PC-3 (cell line): ENCODE measurements at regions not wholly inside any gene's neighbourhood (a gene's known extent, or its start where the extent isn't known, plus 50 kb on each side); places are given as distances from the start of the nearest gene placed in this dataset.

Source experiments
- ATAC-seq: fragments of 200-7000 bp; cut with Tn5 transposase; 2 replicates; pipeline ENCODE4 v1.9.1; 2020; ENCODE audit warnings: mild to moderate bottlenecking, moderate library complexity
- BruUV-seq: library from RNA; stranded (reverse); fragments of 400-500 nt; replicated peaks from 2 replicates; lab custom pipeline; 2021; lab: Mats Ljungman, UMichigan
- CTCF ChIA-PET: fragments of 300-600 bp; sonication (Branson Sonifier 250); formaldehyde crosslinking; loops from one replicate; lab custom pipeline; 2022; ENCODE audit warnings: antibody characterized with exemption; lab: Charles Lee
- POLR2A ChIA-PET: fragments of 300-600 bp; sonication (Branson Sonifier 250); formaldehyde crosslinking; loops from one replicate; lab custom pipeline; 2022; ENCODE audit warnings: antibody characterized with exemption; ENCODE audit not compliant: unreplicated experiment; lab: Charles Lee
- DNase-seq: peaks from one replicate; pipeline ENCODE4 v3.0.0-alpha.2; 2015
- H2AFZ ChIP-seq: fragments of 300-600 bp; sonication (generic); 2 replicates; pipeline ENCODE4 v1.6.0; 2016; ENCODE audit warnings: antibody characterized with exemption, low read length
- H3F3A ChIP-seq: fragments of 300-600 bp; sonication (generic); one replicate; pipeline ENCODE4 v1.6.0; 2017; ENCODE audit warnings: antibody characterized with exemption, low read length, control low read depth, mild to moderate bottlenecking; ENCODE audit not compliant: unreplicated experiment
- H3K27ac ChIP-seq: fragments of 300-600 bp; sonication (generic); 2 replicates; pipeline ENCODE4 v1.5.1; 2016; ENCODE audit warnings: mild to moderate bottlenecking, low read length
- H3K27me3 ChIP-seq: fragments of 300-600 bp; sonication (generic); 2 replicates; pipeline ENCODE4 v1.6.1; 2016; ENCODE audit warnings: low read length, mixed read lengths
- H3K36me3 ChIP-seq: fragments of 300-600 bp; sonication (generic); 2 replicates; pipeline ENCODE4 v1.6.1; 2016; ENCODE audit warnings: low read depth, mixed run types, low read length, mixed read lengths
- H3K4me1 ChIP-seq: fragments of 300-600 bp; sonication (generic); 2 replicates; pipeline ENCODE4 v1.5.1; 2016; ENCODE audit warnings: low read length; ENCODE audit not compliant: insufficient read depth
- H3K4me2 ChIP-seq: fragments of 300-600 bp; sonication (generic); 2 replicates; pipeline ENCODE4 v1.6.0; 2016; ENCODE audit warnings: low read length
- H3K4me3 ChIP-seq: fragments of 300-600 bp; sonication (generic); 2 replicates; pipeline ENCODE4 v1.5.1; 2016; ENCODE audit warnings: mild to moderate bottlenecking, low read length, mixed read lengths
- H3K79me2 ChIP-seq: fragments of 300-600 bp; sonication (generic); 2 replicates; pipeline ENCODE4 v1.6.1; 2017; ENCODE audit warnings: low read length, mixed read lengths
- H3K9ac ChIP-seq: fragments of 300-600 bp; sonication (generic); 2 replicates; pipeline ENCODE4 v1.6.0; 2016; ENCODE audit warnings: mild to moderate bottlenecking, low read length
- H3K9me2 ChIP-seq: fragments of 300-600 bp; sonication (generic); replicated peaks from 2 replicates; pipeline ENCODE4 v1.6.1; 2016; ENCODE audit warnings: mixed run types, low read length, mixed read lengths
- H3K9me3 ChIP-seq: fragments of 300-600 bp; sonication (generic); 2 replicates; pipeline ENCODE4 v1.6.1; 2016; ENCODE audit warnings: low read length, mixed read lengths
- H4K20me1 ChIP-seq: fragments of 300-600 bp; sonication (generic); 2 replicates; pipeline ENCODE4 v1.6.1; 2016; ENCODE audit warnings: low read length, mixed read lengths
- CTCF ChIP-seq: fragments of 300-600 bp; sonication (generic); conservative IDR thresholded peaks from 2 replicates; pipeline ENCODE4 v1.5.1; 2017; ENCODE audit warnings: antibody characterized with exemption, low read depth, mild to moderate bottlenecking, low read length
- EZH2 ChIP-seq: fragments of 300-600 bp; sonication (generic); IDR thresholded peaks from one replicate; pipeline ENCODE4 v1.6.1; 2017; ENCODE audit warnings: antibody characterized with exemption, mild to moderate bottlenecking, low read length; ENCODE audit not compliant: unreplicated experiment
- EZH2phosphoT487 ChIP-seq: fragments of 300-600 bp; sonication (generic); IDR thresholded peaks from 2 replicates; pipeline ENCODE4 v1.6.1; 2018; ENCODE audit warnings: mild to moderate bottlenecking, antibody characterized with exemption, low read length, borderline replicate concordance
- intact Hi-C: fragments of 100-400 bp; cut with micrococcal nuclease; formaldehyde crosslinking; loops from 2 replicates; pipeline ENCODE4 v1.9.0; 2023

- Histone ChIP-seq H3F3A (no peaks in the 10 kb centered on the region), H3K4me1 (no peaks in the 10 kb centered on the region), H3K9me2 (no peaks in the 10 kb centered on the region), H2AFZ (no peak overlapping the region), H3K79me2 (no peaks in the 10 kb centered on the region), H3K4me3 (no peak overlapping the region), H3K9ac (no peak overlapping the region), H3K27me3 (peaks cover 12% of the 10 kb centered on the region; the same call in 1 of the 2 replicates), H4K20me1 (no peaks in the 10 kb centered on the region), H3K9me3 (no peaks in the 10 kb centered on the region), H3K36me3 (no peaks in the 10 kb centered on the region), H3K27ac (no peak overlapping the region), H3K4me2 (no peak overlapping the region)
- intact Hi-C loops: no loop called here
- DNase-seq: no peak
- ChIA-PET CTCF (no interaction called here), POLR2A (no interaction called here)
- no TSS peak for BruUV-seq
- TF ChIP-seq CTCF: no peak
- TF ChIP-seq EZH2: no peak
- TF ChIP-seq EZH2phosphoT487: no peak
- no peak for ATAC-seq
Measured at GRCh38 chr1:22204989-22205913, 62.4 kb upstream of the WNT4 start.

GRCh38 chr1:22206551-22207125 lies 63.7 kb upstream of the WNT4 start:
- H4K20me1 ChIP-seq: no peaks in the 10 kb centered on the region
- intact Hi-C loops: no loop called here

More at GRCh38 chr1:22206551-22207125, 63.7 kb upstream of the WNT4 start:
- Histone ChIP-seq H3K4me2 (no peak overlapping the region), H3K79me2 (no peaks in the 10 kb centered on the region), H3K4me1 (peaks cover 3% of the 10 kb centered on the region; the same call in 1 of the 2 replicates), H3K36me3 (no peaks in the 10 kb centered on the region), H3K27me3 (peaks cover 14% of the 10 kb centered on the region; the same call in 1 of the 2 replicates), H3F3A (no peaks in the 10 kb centered on the region), H3K27ac (no peak overlapping the region), H2AFZ (no peak overlapping the region), H3K9ac (no peak overlapping the region), H3K4me3 (no peak overlapping the region), H3K9me2 (no peaks in the 10 kb centered on the region), H3K9me3 (no peaks in the 10 kb centered on the region)
- TF ChIP-seq EZH2 (no peak), CTCF (no peak), EZH2phosphoT487 (no peak)
- no peak for DNase-seq
- ATAC-seq: no peak
- CTCF ChIA-PET: no interaction called here
- POLR2A ChIA-PET: no interaction called here
- BruUV-seq: no TSS peak
